Hepatocyte (in vitro differentiated cells): ENCODE measurements at regions not wholly inside any gene's neighbourhood (a gene's known extent, or its start where the extent isn't known, plus 50 kb on each side); places are given as distances from the start of the nearest gene placed in this dataset.

Source experiments
- EZH2 ChIP-seq: fragments of 200-600 bp; sonication (generic); IDR thresholded peaks from 2 replicates; pipeline ENCODE4 v1.6.1; 2016; ENCODE audit warnings: antibody characterized with exemption, mild to moderate bottlenecking, borderline replicate concordance
- EZH2phosphoT487 ChIP-seq: fragments of 200-600 bp; sonication (generic); IDR thresholded peaks from one replicate; pipeline ENCODE4 v1.6.1; 2018; ENCODE audit warnings: antibody characterized with exemption, mild to moderate bottlenecking, low read depth, moderate library complexity; ENCODE audit not compliant: unreplicated experiment, severe bottlenecking
- TF ChIP-seq, protein P1 (sequence below): fragments of 200-600 bp; sonication (generic); IDR thresholded peaks from 2 replicates; pipeline ENCODE4 v1.5.1; 2016; ENCODE audit warnings: antibody characterized with exemption, mild to moderate bottlenecking; ENCODE audit not compliant: poor library complexity

DNA sequence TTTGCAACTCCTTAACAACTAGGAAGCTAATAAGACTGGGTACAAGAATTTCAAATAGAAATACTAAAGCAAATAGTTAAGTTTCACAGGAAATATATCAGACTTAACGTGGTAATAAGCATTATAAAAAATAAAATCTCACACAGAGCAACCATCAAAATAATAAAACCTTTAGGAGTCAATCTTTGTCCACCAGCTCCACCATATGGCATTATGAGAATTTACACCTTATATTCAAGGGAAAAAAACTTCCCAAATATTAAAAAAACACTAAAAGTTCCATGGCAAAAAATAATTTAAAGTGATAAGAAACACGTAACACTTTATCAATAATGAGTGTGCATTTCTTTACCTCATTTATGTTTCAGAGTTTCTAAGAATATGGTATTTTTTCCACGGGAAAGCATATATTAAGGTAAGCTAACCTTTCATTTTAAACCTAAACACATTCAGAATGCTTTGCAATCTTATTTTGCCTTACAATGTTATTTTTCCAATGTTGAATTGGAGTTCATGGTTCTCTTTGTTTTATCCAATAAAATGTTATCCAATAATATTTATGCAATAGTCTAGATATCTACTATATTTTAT lies 423.2 kb upstream of the SGCG start:
- TF ChIP-seq, protein P1, sequence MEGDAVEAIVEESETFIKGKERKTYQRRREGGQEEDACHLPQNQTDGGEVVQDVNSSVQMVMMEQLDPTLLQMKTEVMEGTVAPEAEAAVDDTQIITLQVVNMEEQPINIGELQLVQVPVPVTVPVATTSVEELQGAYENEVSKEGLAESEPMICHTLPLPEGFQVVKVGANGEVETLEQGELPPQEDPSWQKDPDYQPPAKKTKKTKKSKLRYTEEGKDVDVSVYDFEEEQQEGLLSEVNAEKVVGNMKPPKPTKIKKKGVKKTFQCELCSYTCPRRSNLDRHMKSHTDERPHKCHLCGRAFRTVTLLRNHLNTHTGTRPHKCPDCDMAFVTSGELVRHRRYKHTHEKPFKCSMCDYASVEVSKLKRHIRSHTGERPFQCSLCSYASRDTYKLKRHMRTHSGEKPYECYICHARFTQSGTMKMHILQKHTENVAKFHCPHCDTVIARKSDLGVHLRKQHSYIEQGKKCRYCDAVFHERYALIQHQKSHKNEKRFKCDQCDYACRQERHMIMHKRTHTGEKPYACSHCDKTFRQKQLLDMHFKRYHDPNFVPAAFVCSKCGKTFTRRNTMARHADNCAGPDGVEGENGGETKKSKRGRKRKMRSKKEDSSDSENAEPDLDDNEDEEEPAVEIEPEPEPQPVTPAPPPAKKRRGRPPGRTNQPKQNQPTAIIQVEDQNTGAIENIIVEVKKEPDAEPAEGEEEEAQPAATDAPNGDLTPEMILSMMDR: peak; percentile 74
- TF ChIP-seq EZH2 (no peak), EZH2phosphoT487 (no peak)
